H9 (cell line): ENCODE measurements at regions not wholly inside any gene's neighbourhood (a gene's known extent, or its start where the extent isn't known, plus 50 kb on each side); places are given as distances from the start of the nearest gene placed in this dataset.

Source experiments
- DNase-seq: peaks from one replicate; pipeline ENCODE4 v3.0.0-alpha.2; 2017
- H2AFZ ChIP-seq: one replicate; pipeline ENCODE4 v1.6.1; 2013; ENCODE audit warnings: mild to moderate bottlenecking, low read length, control low read depth, moderate library complexity
- H2AK5ac ChIP-seq: 2 replicates; pipeline ENCODE4 v1.6.1; 2013; ENCODE audit warnings: low read length, control low read depth, mixed read lengths; ENCODE audit not compliant: insufficient read length
- H2BK120ac ChIP-seq: one replicate; pipeline ENCODE4 v1.6.1; 2013; ENCODE audit warnings: low read depth, mild to moderate bottlenecking, low read length, control low read depth, inconsistent platforms; ENCODE audit not compliant: poor library complexity, severe bottlenecking
- H2BK12ac ChIP-seq: 2 replicates; pipeline ENCODE4 v1.6.1; 2013; ENCODE audit warnings: low read length, control low read depth, mixed read lengths, low read depth; ENCODE audit not compliant: insufficient read length
- H2BK15ac ChIP-seq: 2 replicates; pipeline ENCODE4 v1.6.1; 2013; ENCODE audit warnings: low read depth, low read length, control low read depth
- H2BK20ac ChIP-seq: one replicate; pipeline ENCODE4 v1.6.1; 2013; ENCODE audit warnings: low read depth, mild to moderate bottlenecking, low read length, control low read depth, inconsistent platforms; ENCODE audit not compliant: poor library complexity, severe bottlenecking
- H2BK5ac ChIP-seq: 2 replicates; pipeline ENCODE4 v1.6.1; 2013; ENCODE audit warnings: low read length, control low read depth, mixed read lengths; ENCODE audit not compliant: insufficient read length
- H3K14ac ChIP-seq: 2 replicates; pipeline ENCODE4 v1.6.1; 2013; ENCODE audit warnings: low read length, control low read depth; ENCODE audit not compliant: insufficient read depth
- H3K18ac ChIP-seq: 2 replicates; pipeline ENCODE4 v1.6.1; 2013; ENCODE audit warnings: low read depth, mild to moderate bottlenecking, mixed read lengths, low read length, control low read depth; ENCODE audit not compliant: insufficient read length
- H3K23ac ChIP-seq: 2 replicates; pipeline ENCODE4 v1.6.1; 2013; ENCODE audit warnings: low read length, control low read depth, mixed read lengths, low read depth; ENCODE audit not compliant: insufficient read length
- H3K23me2 ChIP-seq: 2 replicates; pipeline ENCODE4 v1.6.1; 2013; ENCODE audit warnings: low read depth, mild to moderate bottlenecking, mixed read lengths, low read length, control low read depth; ENCODE audit not compliant: insufficient read length, poor library complexity, severe bottlenecking
- H3K27ac ChIP-seq: 2 replicates; pipeline ENCODE4 v1.5.1; 2013; ENCODE audit warnings: low read length, control low read depth, mixed read lengths, low read depth; ENCODE audit not compliant: insufficient read length
- H3K27me3 ChIP-seq: 2 replicates; pipeline ENCODE4 v1.6.1; 2013; ENCODE audit warnings: low read length, control low read depth, inconsistent platforms; ENCODE audit not compliant: insufficient read depth
- H3K4ac ChIP-seq: 2 replicates; pipeline ENCODE4 v1.6.1; 2013; ENCODE audit warnings: low read depth, mild to moderate bottlenecking, control low read depth, inconsistent platforms, low read length, moderate library complexity
- H3K4me1 ChIP-seq: 2 replicates; pipeline ENCODE4 v1.6.1; 2013; ENCODE audit warnings: low read length, control low read depth, inconsistent platforms; ENCODE audit not compliant: insufficient read depth
- H3K4me2 ChIP-seq: 2 replicates; pipeline ENCODE4 v1.6.1; 2013; ENCODE audit warnings: low read length, control low read depth, mixed read lengths; ENCODE audit not compliant: insufficient read length, insufficient read depth
- H3K56ac ChIP-seq: 2 replicates; pipeline ENCODE4 v1.6.1; 2013; ENCODE audit warnings: low read depth, mild to moderate bottlenecking, mixed read lengths, low read length, control low read depth; ENCODE audit not compliant: insufficient read length
- H3K79me1 ChIP-seq: 2 replicates; pipeline ENCODE4 v1.6.1; 2013; ENCODE audit warnings: low read depth, mild to moderate bottlenecking, moderate library complexity, low read length, control low read depth, inconsistent platforms; ENCODE audit not compliant: insufficient read depth, poor library complexity, severe bottlenecking
- H3K79me2 ChIP-seq: 2 replicates; pipeline ENCODE4 v1.6.1; 2013; ENCODE audit warnings: low read length, control low read depth, inconsistent platforms; ENCODE audit not compliant: insufficient read depth
- H3K9ac ChIP-seq: 2 replicates; pipeline ENCODE4 v1.6.1; 2013; ENCODE audit warnings: low read length, control low read depth, mixed read lengths; ENCODE audit not compliant: insufficient read length; ENCODE audit errors: extremely low read depth
- H3K9me3 ChIP-seq: one replicate; pipeline ENCODE4 v1.6.1; 2013; ENCODE audit warnings: low read depth, low read length, inconsistent platforms; ENCODE audit not compliant: control insufficient read depth
- H3T11ph ChIP-seq: one replicate; pipeline ENCODE4 v1.6.1; 2013; ENCODE audit warnings: mild to moderate bottlenecking, low read length, control low read depth, inconsistent platforms
- H4K20me1 ChIP-seq: one replicate; pipeline ENCODE4 v1.6.1; 2013; ENCODE audit not compliant: control insufficient read depth, insufficient read length, insufficient read depth
- H4K5ac ChIP-seq: 2 replicates; pipeline ENCODE4 v1.6.1; 2013; ENCODE audit warnings: low read depth, mild to moderate bottlenecking, mixed read lengths, low read length, control low read depth; ENCODE audit not compliant: insufficient read length
- H4K8ac ChIP-seq: replicated peaks from 2 replicates; pipeline ENCODE4 v1.6.1; 2013; ENCODE audit warnings: low read length, control low read depth, mixed read lengths, low read depth; ENCODE audit not compliant: insufficient read length
- H4K91ac ChIP-seq: 2 replicates; pipeline ENCODE4 v1.6.1; 2013; ENCODE audit warnings: low read depth, mild to moderate bottlenecking, moderate library complexity, mixed read lengths, low read length, control low read depth; ENCODE audit not compliant: insufficient read length
- H3K27ac Mint-ChIP-seq, 3 experiments: 2 replicates in 2 of 3; 3 replicates in 1 of 3; pipeline ENCODE4 v1.8.0; 2020 to 2021; ENCODE audit warnings: mixed read lengths in 3 of 3, mild to moderate bottlenecking in 1 of 3, moderate library complexity in 1 of 3
- H3K27me3 Mint-ChIP-seq: 2 replicates; pipeline ENCODE4 v1.8.0; 2021; ENCODE audit warnings: low read depth, mild to moderate bottlenecking, moderate library complexity, mixed read lengths
- H3K36me3 Mint-ChIP-seq, 3 experiments: 2 replicates in 2 of 3; 3 replicates in 1 of 3; pipeline ENCODE4 v1.8.0; 2020 to 2021; ENCODE audit warnings: low read depth in 3 of 3, mixed read lengths in 3 of 3; ENCODE audit not compliant: insufficient read depth in 1 of 3
- H3K4me1 Mint-ChIP-seq, 2 experiments: 2 replicates each; pipeline ENCODE4 v1.8.0; 2020; ENCODE audit warnings: mixed read lengths in 2 of 2
- H3K4me3 Mint-ChIP-seq, 2 experiments: 2 replicates in 1 of 2; 3 replicates in 1 of 2; pipeline ENCODE4 v1.8.0; 2020 to 2021; ENCODE audit warnings: mild to moderate bottlenecking in 2 of 2, mixed read lengths in 2 of 2, moderate library complexity in 1 of 2
- H3K9me3 Mint-ChIP-seq, 2 experiments: 2 replicates in 1 of 2; 3 replicates in 1 of 2; pipeline ENCODE4 v1.8.0; 2020; ENCODE audit warnings: mild to moderate bottlenecking in 2 of 2, mixed read lengths in 2 of 2, moderate library complexity in 1 of 2
- CTCF ChIP-seq: fragments of 200-600 bp; sonication (generic); conservative IDR thresholded peaks from 3 replicates; pipeline ENCODE4 v1.8.0; 2021; ENCODE audit warnings: antibody characterized with exemption, mild to moderate bottlenecking
- WGBS: extraction: QIAGEN DNeasy Blood & Tissue Kit; methylation state at CpG from one replicate; pipeline ENCODE4 v1.1.7; 2013; ENCODE audit warnings: missing lambda C conversion rate, low lambda C conversion rate, mixed read lengths; ENCODE audit not compliant: insufficient read length; ENCODE audit errors: extremely low coverage; 5-methylcytosine and 5-hydroxymethylcytosine counted together

GRCh38 chr18:76013057-76013456, 482.0 kb downstream of the ZNF516 start:
- Histone ChIP-seq H3K9me3 (no peaks in the 10 kb centered on the region), H2AK5ac (no peak overlapping the region), H2BK5ac (no peak overlapping the region), H3T11ph (no peak overlapping the region), H3K79me2 (no peaks in the 10 kb centered on the region), H3K4ac (no peak overlapping the region), H2AFZ (no peak overlapping the region), H3K27ac (no peak overlapping the region), H2BK120ac (no peak overlapping the region), H3K27me3 (no peaks in the 10 kb centered on the region; the same call in 1 of the 2 replicates), H4K5ac (no peak overlapping the region), H4K8ac (no peak overlapping the region), H3K23me2 (no peaks in the 10 kb centered on the region), H3K56ac (no peak overlapping the region), H3K79me1 (no peaks in the 10 kb centered on the region), H4K91ac (no peak overlapping the region), H3K4me2 (no peak overlapping the region), H3K23ac (no peak overlapping the region), H3K18ac (no peak overlapping the region), H2BK20ac (no peak overlapping the region), H2BK15ac (no peak overlapping the region), H3K9ac (no peak overlapping the region), H4K20me1 (no peaks in the 10 kb centered on the region), H3K14ac (no peak overlapping the region), H2BK12ac (no peak overlapping the region), H3K4me1 (no peaks in the 10 kb centered on the region)
- no peak for DNase-seq
- no peaks in the 10 kb centered on the region; a peak in 1 of 4 replicates for H3K4me1 Mint-ChIP-seq
- H3K9me3 Mint-ChIP-seq = peaks cover 0 to 3% of the 10 kb centered on the region in 2 experiments; a peak in 4 of 5 replicates
- no peak overlapping the region for H3K4me3 Mint-ChIP-seq
- H3K36me3 Mint-ChIP-seq = no peaks in the 10 kb centered on the region; a peak in 1 of 7 replicates
- TF ChIP-seq CTCF = no peak
- no CpG with 5 or more reads among the region's 1 CpG for WGBS
- H3K27ac Mint-ChIP-seq = no peak overlapping the region
- no peaks in the 10 kb centered on the region for H3K27me3 Mint-ChIP-seq
